ENCODE measurements at regions not wholly inside any gene's neighbourhood (a gene's known extent, or its start where the extent isn't known, plus 50 kb on each side); places are given as distances from the start of the nearest gene placed in this dataset.

DNA sequence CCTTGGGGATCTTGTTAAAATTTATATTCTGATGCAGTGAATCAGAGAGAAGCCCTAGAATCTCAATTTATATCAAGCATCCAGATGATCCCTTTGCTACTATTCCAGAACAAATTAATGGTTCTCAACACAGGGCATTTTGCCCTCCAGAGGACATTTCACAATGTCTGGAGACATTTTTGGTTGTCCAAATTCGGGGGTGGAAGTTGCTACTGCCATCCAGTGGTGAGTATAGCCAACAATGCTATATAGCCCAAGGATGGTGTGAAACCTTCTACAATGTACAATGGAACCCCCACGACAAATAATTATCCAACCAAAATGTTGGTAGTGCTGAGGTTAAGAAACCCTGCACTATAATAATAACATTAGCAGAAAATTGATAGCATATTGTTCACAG lies 2440.0 kb downstream of the PCDH7 start:
- DNase-seq: peak; percentile 33

DNA sequence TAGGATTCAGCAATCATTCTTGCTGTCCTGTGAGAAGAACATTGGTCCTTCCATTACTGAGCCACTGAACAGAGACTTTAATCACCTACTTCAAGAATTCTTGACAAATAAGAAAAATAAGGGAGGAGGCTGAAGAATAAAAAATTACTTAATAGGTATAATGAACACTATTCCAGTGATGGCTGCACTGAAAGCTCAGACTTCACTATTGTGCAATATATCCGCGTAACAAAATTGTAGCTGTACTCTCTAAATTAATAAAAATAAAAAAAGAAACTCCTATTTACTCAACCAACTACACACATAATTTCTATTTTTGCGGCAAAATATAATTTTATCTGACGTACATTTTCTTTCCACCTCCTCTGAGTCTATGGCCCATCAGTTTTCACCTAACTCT lies 2441.0 kb downstream of the PCDH7 start:
- no peak for DNase-seq

DNA sequence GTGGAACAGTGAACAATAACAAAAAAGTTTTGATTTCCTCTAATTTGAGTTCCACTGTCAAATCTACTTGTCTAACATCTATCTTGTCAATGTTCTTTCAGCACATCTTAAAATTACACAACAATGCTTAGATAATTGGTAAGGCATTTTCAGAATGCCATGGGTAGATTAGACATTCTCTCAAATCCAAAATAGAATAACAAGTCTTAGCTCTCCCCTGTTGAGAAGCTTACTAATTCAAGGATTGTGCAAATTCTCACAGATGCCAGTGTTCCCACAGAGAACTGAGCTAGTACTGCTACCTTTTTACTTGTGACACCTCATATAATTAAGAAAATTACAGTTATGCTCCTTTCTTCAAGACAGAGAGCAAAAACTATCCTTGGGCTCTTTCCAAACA lies 2442.0 kb downstream of the PCDH7 start:
- no peak for DNase-seq

DNA sequence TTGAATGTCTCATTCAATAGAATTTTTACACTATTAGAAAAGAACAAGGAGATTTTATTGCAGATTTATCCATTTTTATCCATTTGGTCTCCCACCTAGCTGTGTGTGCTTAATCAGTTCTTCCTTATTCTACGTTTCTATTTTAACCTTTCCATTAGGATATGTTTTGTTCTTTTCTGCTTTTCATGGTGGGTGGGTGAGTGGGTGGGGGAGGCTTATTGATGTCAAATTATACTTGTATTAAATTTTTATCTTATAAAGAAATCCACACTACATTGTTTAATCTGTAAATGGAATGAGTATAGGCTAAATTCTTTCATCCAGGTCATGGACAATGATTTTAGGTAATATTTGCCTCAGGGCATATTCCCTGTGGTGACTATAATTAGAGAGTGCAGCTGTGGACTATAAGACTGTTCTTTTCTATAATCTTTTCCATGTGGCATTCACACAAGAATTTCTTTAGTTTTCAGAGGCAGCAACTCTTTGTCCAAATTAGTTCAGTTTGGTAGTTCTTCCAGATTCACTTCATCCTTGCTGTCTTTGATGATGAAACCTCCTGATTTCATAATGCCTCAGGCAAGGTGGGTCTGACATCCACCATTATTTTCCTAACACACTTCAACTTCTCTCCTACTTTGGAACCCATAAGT lies 2451.8 kb downstream of the PCDH7 start:
- no peak for DNase-seq

DNA sequence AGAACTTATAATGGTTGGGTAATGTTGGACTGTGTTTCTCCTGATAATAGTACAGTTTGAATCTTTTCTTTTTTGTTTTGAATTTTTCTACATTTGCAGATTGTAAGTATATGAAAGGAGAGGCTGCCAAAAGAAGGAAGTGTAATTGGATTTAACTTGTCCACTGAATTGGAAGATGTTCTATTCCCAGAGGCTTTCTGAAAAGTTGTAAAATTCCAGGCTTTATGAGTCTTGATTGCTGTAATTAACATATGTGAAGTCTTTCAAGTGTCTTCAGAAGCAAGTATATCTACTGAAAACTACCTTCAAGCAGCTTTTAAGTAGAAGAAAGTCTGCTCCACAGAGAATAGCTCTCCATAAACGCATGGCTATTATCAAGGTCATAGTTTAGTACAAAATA lies 2456.4 kb downstream of the PCDH7 start:
- no peak for DNase-seq

DNA sequence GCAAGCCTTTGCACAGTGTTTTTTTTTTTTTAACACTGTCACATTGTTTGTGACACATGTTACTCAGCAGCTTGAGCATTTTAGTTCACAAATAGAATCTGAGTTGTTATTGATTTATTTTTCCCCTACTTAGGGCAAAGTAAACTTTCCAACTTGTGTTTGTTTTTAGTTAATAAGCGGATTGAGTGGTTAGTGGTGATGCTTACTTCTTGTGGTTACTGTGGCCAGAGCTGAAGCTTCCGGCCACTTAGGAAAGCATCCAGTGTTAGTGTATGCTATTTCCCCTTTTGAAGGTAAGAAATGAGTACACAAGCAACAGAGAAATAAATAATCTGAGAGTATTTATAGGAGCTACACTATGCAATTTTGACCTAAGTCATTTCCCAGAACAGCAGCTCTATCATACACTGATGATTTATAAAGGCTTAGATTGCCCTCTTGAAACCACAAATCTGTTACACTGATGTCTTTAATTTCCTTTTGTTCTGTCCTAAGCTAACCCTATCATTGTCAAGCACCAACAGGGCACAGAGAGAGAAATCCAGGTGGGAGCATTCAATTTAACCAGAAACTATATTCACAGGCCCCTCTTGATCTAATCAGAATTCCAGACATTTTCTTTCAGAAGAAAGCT lies 2464.6 kb downstream of the PCDH7 start:
- no peak for DNase-seq

DNA sequence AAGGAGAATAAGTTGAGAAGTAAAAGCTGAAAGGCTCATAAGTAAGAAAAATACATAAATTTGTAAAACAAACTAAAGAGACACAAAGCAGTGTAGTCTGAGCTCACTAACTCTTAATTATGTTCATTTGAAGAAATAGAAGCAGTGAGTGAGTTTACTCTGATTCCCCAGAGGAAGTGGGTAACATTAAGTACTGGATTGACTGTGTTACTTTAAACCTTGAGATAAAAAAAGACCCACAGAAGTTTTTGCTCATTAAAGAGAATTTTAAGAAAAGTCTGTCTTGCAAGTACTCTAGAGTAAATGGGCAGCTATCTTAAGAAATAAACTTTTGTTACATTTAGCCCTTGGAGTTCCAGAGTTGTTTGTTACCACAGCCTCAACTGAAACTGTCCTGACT lies 2466.9 kb downstream of the PCDH7 start:
- DNase-seq: no peak

DNA sequence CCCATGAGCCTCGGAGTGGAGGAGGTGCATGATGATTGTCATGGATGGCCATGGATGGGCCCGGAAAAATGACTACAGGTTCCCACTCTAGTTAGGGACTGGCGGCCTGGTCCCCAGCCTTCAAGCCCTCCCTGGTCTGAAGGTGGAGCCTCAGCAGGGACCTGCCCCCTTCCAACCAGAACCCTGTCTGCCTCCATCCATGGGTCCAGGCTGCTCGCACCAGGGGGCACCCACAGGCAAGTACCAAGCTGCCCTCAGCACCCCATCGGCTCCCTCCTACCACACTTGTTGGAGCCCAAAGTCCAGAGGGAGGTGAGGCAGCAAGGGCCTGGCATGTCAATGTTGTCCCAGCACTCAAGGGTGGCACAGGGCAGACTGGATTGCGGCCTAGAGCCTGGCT lies 2468.6 kb downstream of the PCDH7 start:
- DNase-seq: no peak

DNA sequence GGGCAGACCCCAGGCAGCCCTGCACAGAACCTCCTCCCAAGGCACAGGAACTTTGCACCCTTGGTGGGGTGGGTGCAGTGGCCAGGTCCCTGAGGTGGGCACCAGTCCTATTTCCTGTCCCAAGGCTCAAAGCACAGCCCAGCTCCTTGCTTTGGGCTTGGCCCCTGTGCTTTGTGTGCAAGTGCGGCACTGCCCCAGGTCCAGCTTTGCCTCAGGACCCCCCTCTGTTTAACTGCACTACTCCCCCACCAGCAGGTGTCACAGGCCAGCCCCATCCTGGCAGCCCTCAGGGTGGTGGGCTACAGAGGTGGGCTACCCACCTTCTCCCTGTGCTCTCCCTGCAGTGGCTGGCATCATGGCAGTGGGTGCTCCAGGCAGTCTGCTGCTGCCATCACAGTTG lies 2469.0 kb downstream of the PCDH7 start:
- DNase-seq: no peak

DNA sequence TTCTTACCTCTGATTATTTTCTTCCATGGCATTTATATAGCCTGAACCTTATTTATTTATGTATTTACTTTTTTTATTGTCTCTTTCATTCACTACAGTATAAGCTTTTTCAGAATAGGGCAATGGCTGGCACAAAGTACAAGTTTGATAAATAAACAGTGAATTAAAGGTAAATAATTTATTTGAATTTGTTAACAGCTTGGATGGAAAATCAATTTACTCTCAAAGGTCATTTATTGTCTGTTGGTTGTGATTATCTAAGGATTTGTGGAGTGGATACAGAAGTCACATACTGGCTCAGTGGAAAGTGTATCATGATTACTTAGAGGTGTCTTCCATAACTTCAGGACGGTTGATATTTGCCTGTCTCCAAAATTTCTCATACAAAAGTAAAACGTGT lies 2472.9 kb downstream of the PCDH7 start:
- no peak for DNase-seq

DNA sequence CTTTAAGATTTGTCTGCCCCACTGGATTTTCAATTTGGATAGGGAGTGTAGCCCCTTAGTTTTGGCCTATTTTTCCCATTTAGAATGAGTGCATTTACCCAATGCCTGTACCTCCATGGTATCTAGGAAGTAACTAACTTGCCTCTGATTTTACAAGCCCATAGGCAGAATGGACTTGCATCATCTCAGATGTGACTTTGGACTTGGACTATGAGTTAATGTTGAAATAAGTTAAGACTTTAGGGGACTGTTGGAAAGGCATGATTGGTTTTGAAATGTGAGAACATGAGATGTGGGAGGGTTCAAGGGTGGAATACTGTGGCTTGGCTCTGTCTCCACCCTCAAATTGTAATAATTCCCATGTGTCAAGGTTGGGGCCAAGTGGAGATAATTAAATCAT lies 2480.2 kb downstream of the PCDH7 start:
- no peak for DNase-seq

DNA sequence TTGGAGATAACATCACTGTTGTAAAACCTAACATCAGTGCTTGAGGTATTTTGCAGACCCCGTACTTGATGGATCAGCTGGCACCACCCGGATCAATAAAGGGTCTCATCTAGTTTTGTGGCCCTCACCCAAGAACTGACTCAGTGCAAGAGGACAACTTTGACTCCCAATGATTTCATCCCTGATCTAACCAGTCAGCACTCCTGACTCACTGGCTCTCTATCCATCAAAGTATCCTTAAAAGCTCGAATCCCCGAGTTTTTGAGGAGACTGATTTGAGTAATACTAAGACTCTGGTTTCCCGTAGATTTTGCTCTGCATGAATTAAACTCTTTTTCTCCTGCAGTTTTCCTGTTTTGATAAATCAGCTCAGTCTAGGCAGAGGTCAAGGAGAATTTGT lies 2498.1 kb downstream of the PCDH7 start:
- no peak for DNase-seq

DNA sequence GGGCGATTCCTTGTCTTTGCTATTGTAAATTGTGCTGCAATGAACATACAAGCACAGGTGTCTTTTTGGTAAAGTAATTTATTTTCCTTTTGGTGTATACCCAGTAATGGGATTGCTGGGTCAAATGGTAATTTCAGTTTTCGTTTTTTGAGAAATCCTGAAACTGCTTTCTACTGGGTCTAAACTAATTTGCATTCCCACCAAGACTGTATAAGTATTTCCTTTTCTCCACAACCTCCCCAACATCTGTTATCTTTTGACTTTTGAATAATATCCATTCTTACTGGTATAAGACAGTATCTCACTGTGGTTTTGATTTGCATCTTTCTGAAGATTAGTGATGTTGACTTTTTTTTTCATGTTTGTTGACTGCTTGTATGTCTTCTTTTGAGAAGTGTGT lies 2506.0 kb downstream of the PCDH7 start:
- DNase-seq: no peak

DNA sequence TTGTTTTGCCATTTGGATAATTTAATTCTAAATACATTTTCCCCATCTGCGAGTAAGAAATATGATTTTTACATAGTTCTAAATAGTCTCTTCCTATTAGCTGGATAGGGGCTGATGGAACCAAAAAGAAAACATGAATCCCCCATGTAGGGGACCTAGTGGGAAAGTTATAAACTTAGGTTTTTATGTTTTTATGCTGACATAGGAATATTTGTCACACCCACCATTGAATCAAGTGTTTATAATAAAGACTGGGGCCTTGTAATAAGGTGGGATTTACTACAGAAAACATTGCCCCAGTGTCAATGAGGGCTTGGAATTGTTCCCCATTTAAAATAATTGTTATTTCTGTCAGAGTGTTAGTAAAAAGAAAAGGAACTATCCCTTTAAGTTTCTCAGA lies 2506.6 kb downstream of the PCDH7 start:
- DNase-seq: no peak

DNA sequence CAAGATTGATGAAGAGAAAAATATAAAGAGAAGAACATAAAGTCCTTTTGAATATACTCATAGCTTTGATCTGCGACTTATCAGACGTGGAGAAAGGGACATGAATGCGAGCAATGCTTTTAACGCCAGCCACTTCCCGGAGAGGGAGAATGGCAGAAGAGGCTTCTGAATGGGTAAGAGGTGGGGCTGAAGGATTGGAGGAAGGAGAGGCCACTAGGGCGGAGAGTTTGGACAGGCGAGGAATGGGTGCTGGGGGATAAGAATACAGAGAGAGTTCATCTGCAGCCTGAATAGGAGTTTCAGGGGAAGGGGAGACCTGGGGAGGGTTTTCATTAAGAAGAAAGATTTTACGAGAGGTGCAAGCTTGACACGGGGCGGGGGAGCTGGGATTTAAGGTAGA lies 2534.9 kb downstream of the PCDH7 start:
- DNase-seq: no peak

DNA sequence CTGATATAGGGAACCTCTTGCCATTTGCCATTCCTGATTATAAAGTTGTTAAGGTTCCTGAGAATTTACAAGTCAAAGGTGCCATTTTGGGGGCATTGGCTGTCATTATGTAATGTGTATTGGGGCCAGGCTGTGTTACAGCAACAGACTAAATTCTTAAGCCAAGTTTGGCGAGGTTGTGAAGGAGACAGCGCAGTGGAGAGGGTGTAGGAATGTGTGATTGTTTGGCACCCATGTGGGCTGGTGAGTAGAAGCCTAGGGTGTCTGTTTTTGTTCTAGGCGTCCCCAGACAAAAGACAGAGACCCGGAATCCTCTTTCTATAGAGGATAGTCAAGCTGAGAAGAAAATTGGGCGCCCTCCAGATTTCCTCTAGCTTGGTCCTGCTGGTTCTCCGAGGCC lies 2535.3 kb downstream of the PCDH7 start:
- DNase-seq: no peak

DNA sequence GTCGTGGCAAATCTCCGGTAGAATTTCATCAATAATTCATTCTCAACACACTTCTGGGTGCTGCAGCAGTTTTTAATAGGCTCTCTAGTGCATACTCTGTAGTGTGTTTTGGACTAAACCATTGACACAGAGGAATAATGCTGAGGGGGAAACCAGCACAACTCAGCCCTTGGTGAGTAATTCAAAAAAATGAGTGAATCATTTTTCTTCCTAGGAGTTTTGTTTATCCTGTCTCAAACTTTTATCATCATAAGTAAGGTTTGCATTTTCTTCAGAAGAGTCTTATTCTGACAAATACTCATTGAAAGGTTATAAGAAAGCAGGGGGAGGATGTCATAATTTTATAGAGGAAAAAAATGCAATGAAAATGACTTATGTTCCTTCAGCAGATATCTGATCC lies 2542.7 kb downstream of the PCDH7 start:
- DNase-seq: no peak

DNA sequence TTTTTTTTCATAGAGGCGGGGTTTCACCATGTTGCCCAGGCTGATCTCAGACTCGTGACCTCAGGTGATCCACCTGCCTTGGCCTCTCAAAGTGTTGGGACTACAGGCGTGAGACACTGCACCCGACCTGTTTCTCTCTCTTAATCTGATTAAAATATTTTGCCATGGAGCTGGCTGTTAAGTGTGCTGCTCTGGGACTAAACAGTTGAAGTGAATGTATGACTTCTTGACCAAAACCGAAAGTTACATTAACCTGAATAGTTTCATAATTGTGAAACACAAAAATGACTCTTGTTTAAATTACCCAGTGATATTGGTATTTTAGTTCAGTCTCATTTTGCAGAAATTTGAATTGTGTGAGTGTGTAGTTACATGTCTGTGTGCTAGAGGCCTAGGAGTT lies 2548.6 kb downstream of the PCDH7 start:
- peak; percentile 24 for DNase-seq

DNA sequence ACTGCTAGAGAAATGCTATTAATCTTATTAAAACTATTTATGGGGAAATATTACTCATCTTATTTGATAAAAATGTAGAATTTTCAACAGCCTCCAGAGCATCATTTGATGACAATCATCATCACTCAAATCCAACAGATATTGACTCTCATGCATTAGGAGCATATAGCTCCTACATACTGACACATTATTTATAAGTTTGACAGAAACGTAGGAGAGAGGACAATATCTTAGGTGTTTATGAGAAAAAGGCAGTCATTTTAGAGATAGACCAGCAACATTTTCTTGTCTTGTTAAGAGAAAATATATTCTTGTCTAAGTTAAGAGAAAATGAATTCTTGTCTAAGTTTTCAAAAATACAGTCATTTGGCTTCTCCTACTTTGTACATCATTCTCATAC lies 2550.2 kb downstream of the PCDH7 start:
- DNase-seq: no peak

DNA sequence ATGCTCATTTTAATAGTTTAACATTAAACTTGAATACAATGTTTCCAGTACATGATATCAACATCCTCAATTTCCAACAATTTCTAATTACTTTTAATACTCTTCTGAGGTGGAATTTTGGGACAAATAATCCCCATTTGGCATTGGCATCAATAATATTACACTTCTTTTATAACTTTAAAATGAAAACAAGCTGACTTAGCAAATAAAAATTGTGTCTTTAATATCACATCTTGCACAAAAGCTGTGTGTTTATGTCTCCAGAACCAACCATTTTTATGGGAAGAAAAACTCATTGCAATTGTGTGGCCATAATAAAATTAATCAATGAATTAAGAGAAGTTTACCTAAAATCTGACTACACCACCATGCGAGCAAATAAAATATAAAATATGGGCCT lies 2552.6 kb downstream of the PCDH7 start:
- no peak for DNase-seq

DNA sequence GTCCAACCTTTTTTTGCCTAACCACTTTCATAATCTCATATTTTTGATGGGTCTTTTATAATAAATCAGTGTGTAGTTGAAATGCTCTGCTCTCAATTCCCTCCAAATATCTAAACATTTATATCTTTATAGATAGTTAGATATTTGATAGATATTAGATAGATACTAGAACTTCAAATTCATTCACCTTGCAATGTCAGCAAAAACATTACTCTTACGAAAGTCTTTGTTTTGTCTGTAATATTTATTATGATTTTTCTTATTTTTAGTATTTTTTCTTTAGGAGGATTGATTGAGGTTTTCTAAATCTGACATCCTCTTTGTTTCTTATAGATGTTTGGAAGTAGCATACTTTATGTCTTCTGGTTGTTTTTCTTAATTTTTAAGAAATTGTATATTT lies 2563.6 kb downstream of the PCDH7 start:
- no peak for DNase-seq

DNA sequence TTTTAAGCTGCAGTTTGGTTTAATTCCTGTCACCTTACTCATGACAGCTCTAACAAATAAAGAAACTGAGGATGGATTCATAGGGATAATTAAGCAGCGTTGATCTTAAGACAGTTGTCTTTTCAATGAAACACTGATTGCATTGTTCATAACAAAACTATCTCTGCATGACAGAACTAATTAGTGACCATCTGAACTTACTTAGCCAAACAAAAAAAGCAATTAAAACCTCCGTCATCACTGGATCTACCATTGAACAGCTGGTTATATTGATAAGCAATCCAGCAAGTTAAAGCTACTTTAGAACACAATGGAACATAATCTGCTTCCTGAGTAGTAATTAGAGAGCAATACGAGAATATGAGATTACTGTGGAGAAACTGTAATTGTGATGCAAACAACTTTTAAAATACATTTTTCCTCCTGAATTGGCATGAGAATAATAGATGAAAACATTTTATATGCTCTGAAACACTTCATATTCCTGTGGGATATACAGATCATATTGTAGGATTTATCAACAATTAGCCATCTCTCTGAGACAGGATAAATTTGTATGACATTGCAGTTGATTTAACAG lies 2576.8 kb downstream of the PCDH7 start:
- DNase-seq: peak; percentile 61

DNA sequence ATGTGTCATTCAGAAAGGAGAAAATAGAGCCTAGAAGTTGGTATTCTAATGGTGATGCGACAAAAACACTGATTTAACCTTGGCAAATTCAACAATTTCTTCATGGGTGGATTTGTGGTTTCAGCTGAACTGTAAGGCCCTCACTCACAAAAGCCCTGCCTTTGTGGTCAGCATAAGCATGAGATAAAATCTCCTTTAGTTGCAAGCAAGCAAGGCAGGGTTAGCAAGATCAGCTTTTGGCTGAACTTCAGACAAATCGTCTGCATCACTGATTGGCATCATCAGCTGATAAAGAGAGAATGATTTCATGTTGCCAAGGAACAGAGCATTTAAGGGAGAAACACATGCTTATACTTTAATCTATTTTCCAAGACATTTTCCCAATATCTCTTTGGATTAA lies 2582.2 kb downstream of the PCDH7 start:
- DNase-seq: no peak

DNA sequence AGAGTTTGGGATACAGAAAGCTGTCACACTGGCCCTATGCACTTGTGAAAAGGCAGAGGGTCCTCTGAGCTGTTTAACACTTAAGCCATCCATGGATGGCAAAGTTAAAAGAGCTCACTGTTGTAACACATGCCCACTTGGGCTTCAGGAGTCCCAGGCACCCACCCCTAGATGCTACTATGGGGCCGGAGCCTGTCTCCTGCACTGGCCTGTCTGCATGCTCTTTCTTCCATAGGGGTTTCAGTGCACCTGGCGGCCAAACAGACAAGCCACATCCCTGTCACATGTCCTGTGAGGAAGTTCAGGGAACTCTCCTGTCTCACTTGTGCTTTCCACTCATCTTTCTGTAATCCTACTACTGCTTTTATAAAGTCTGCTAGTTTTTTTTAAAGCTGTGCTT lies 2586.0 kb downstream of the PCDH7 start:
- no peak for DNase-seq

DNA sequence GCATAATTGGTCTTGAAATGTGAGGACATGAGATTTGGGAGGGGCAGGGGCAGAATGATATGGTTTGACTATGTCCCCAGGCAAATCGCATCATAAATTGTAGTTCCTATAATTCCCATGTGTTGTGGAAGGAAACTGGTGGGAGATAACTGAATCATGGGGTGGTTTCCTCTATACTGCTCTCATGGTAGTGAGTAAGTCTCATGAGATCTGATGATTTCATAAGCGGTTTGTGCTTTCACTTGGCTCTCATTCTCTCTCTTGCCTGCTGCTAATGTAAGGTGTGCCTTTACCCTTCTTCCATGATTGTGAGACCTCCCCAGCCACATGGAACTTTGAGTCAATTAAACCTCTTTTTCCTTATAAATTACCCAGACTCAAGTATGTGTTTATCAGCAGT lies 2595.9 kb downstream of the PCDH7 start:
- no peak for DNase-seq
